ENCODE measurements at regions not wholly inside any gene's neighbourhood (a gene's known extent, or its start where the extent isn't known, plus 50 kb on each side); places are given as distances from the start of the nearest gene placed in this dataset.
"Not testable (repeated sequence)": the region's sequence is repeated elsewhere in the genome, so short reads cannot be mapped to it uniquely, and the experiment has no call there.

DNA sequence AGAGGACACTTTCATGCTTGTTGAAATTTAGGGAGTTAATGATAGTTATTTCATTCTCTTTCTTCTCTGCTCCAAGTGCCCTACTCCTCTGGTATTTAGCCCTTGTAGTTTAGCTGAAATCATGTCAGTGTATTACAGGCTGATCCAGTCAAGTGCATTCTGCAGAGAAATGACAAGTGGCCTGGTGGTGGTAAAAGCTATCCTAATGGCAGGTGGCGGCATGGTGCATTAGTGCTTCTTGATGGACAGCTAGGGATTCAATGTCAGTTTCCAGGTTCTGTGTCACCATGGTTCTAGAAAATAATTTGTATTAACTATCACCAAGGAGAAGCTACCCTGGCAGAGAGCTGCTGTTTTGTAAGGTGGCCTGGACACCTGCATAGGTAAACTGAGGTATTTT is 90.0 kb upstream of the BNIP2 start:
- no peaks in the 10 kb centered on the region for H3K9me3 ChIP-seq (ENCODE audit: insufficient read depth, low read length)
- H3K9ac ChIP-seq (ENCODE audit: low read length): no peak overlapping the region
- H3K4me2 ChIP-seq (ENCODE audit: low read depth, low read length, poor library complexity, severe bottlenecking): no peak overlapping the region
- no peaks in the 10 kb centered on the region for H3K27me3 ChIP-seq (ENCODE audit: low read length)
- H3K27ac ChIP-seq (ENCODE audit: low read depth, low read length): no peak overlapping the region
- no peaks in the 10 kb centered on the region for H3K79me2 ChIP-seq (ENCODE audit: insufficient read depth, low read length)
- H3K4me3 ChIP-seq (ENCODE audit: insufficient read depth, low read length, poor library complexity, severe bottlenecking): no peak overlapping the region
- H4K20me1 ChIP-seq (ENCODE audit: low read depth, low read length): no peaks in the 10 kb centered on the region
- H3F3A ChIP-seq (ENCODE audit: insufficient read depth): no peaks in the 10 kb centered on the region
- H3K9me2 ChIP-seq (replicated peaks; ENCODE audit: insufficient read depth, low read length): no peaks in the 10 kb centered on the region
- no peak overlapping the region for H2AFZ ChIP-seq (ENCODE audit: low read depth, low read length, severe bottlenecking)
- no peaks in the 10 kb centered on the region for H3K36me3 ChIP-seq (ENCODE audit: low read length)
- TF ChIP-seq CTCF (IDR thresholded peaks at IDR 0.05; ENCODE audit: insufficient read depth, low read length, poor library complexity, severe bottlenecking) (no peak), EZH2phosphoT487 (conservative IDR thresholded peaks at IDR 0.05; ENCODE audit: low read length) (no peak)

DNA sequence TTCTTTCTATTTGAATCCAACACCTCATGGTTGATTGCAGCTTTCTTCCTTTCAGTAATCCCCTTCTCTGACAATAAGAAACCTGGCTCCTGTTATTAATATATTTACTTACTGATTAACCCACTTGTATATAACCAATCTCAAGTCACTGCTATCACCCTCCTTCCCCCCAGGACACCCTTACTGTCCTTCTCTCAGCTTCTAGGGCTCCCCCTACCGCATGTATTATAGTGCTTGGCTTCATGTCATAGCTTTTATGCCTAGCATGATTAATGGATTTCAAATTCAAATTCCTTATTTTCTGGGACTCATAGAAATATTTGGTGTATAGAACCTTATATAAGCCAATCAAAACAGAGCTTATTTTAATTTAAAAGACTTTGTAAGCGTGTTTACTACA is 75.7 kb upstream of the BNIP2 start:
- Histone ChIP-seq H3K27ac (ENCODE audit: low read depth, low read length) (no peak overlapping the region), H2AFZ (ENCODE audit: low read depth, low read length, severe bottlenecking) (no peak overlapping the region), H3K4me3 (ENCODE audit: insufficient read depth, low read length, poor library complexity, severe bottlenecking) (no peak overlapping the region), H3F3A (ENCODE audit: insufficient read depth) (no peaks in the 10 kb centered on the region), H3K27me3 (ENCODE audit: low read length) (no peaks in the 10 kb centered on the region), H3K79me2 (ENCODE audit: insufficient read depth, low read length) (no peaks in the 10 kb centered on the region), H3K9me2 (replicated peaks; ENCODE audit: insufficient read depth, low read length) (no peaks in the 10 kb centered on the region), H4K20me1 (ENCODE audit: low read depth, low read length) (no peaks in the 10 kb centered on the region), H3K9me3 (ENCODE audit: insufficient read depth, low read length) (no peaks in the 10 kb centered on the region), H3K9ac (ENCODE audit: low read length) (no peak overlapping the region), H3K4me2 (ENCODE audit: low read depth, low read length, poor library complexity, severe bottlenecking) (no peak overlapping the region), H3K36me3 (ENCODE audit: low read length) (no peaks in the 10 kb centered on the region)
- TF ChIP-seq EZH2phosphoT487 (conservative IDR thresholded peaks at IDR 0.05; ENCODE audit: low read length) (no peak), CTCF (IDR thresholded peaks at IDR 0.05; ENCODE audit: insufficient read depth, low read length, poor library complexity, severe bottlenecking) (no peak)

DNA sequence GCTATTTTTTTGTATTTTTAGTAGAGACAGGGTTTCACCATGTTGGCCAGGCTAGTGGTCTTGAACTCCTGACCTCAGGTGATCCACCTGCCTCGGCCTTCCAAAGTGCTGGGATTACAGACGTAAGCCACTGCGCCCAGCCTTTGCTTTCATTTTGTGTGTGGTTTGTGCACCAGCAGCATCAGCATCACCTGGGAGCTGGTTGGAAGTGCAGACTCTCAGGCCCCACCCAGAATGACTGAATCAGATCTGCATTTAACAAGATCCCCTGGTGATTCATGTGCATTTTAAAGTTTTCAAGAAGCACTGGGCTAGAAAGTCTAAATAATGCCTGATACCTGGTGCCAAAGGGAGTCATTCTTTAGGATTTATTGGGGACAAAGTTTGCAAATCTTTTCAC is 73.4 kb upstream of the BNIP2 start:
- Histone ChIP-seq H3K4me3 (ENCODE audit: insufficient read depth, low read length, poor library complexity, severe bottlenecking) (no peak overlapping the region), H3K36me3 (ENCODE audit: low read length) (no peaks in the 10 kb centered on the region), H3K4me2 (ENCODE audit: low read depth, low read length, poor library complexity, severe bottlenecking) (no peak overlapping the region), H3K9me2 (replicated peaks; ENCODE audit: insufficient read depth, low read length) (no peaks in the 10 kb centered on the region), H2AFZ (ENCODE audit: low read depth, low read length, severe bottlenecking) (no peak overlapping the region), H3K9ac (ENCODE audit: low read length) (no peak overlapping the region), H3F3A (ENCODE audit: insufficient read depth) (no peaks in the 10 kb centered on the region), H3K9me3 (ENCODE audit: insufficient read depth, low read length) (no peaks in the 10 kb centered on the region), H3K27me3 (ENCODE audit: low read length) (no peaks in the 10 kb centered on the region), H3K27ac (ENCODE audit: low read depth, low read length) (no peak overlapping the region), H4K20me1 (ENCODE audit: low read depth, low read length) (no peaks in the 10 kb centered on the region), H3K79me2 (ENCODE audit: insufficient read depth, low read length) (no peaks in the 10 kb centered on the region)
- TF ChIP-seq CTCF (IDR thresholded peaks at IDR 0.05; ENCODE audit: insufficient read depth, low read length, poor library complexity, severe bottlenecking): no peak
- TF ChIP-seq EZH2phosphoT487 (conservative IDR thresholded peaks at IDR 0.05; ENCODE audit: low read length): no peak

DNA sequence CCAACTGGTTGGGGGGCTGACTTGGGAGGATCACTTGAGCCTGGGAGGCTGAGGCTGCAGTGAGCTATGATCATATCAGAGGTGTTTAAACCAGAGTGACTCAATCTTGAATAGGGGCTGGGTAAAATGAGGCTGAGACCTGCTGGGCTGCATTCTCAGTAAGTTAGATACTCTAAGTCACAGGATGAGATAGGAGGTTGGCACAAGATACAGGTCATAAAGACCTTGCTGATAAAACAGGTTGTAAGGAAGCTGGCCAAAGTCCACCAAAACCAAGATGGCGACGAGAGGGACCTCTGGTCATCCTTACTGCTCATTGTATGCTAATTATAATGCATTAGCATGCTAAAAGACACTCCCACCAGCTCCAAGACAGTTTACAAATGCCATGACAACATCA is 71.1 kb upstream of the BNIP2 start:
- H2AFZ ChIP-seq (ENCODE audit: low read depth, low read length, severe bottlenecking); H3K79me2 ChIP-seq (ENCODE audit: insufficient read depth, low read length); H3K27ac ChIP-seq (ENCODE audit: low read depth, low read length); H3K4me3 ChIP-seq (ENCODE audit: insufficient read depth, low read length, poor library complexity, severe bottlenecking); H3K9ac ChIP-seq (ENCODE audit: low read length); H3K9me3 ChIP-seq (ENCODE audit: insufficient read depth, low read length); H4K20me1 ChIP-seq (ENCODE audit: low read depth, low read length); H3K27me3 ChIP-seq (ENCODE audit: low read length); H3K9me2 ChIP-seq (replicated peaks; ENCODE audit: insufficient read depth, low read length); H3K36me3 ChIP-seq (ENCODE audit: low read length); H3F3A ChIP-seq (ENCODE audit: insufficient read depth); H3K4me2 ChIP-seq (ENCODE audit: low read depth, low read length, poor library complexity, severe bottlenecking): not testable (repeated sequence)
